ENCODE measurements at regions not wholly inside any gene's neighbourhood (a gene's known extent, or its start where the extent isn't known, plus 50 kb on each side); places are given as distances from the start of the nearest gene placed in this dataset.
A peak's percentile ranks its signal among the peaks of the same experiment; 100 is the strongest.

- Histone ChIP-seq H3K27me3 (ENCODE audit: control insufficient read depth in 1 of 2, insufficient read depth in 2 of 2, low read length in 1 of 2) (no peaks in the 10 kb centered on the region), H3K36me3 (ENCODE audit: control insufficient read depth in 1 of 2, insufficient read depth in 2 of 2, low read length in 1 of 2) (no peaks in the 10 kb centered on the region), H3K4me3 (ENCODE audit: low read length in 2 of 2) (peak overlapping the region; percentile 43 to 89), H3K4me1 (ENCODE audit: control insufficient read depth in 1 of 2, insufficient read depth in 2 of 2, low read length in 2 of 2) (peaks cover 0 to 8% of the 10 kb centered on the region in 2 donors), H3K9me3 (ENCODE audit: control insufficient read depth, low read length) (no peaks in the 10 kb centered on the region), H3K27ac (ENCODE audit: low read depth in 1 of 2, low read length in 2 of 2) (peak overlapping the region; percentile 77 to 87)
- 1 to 5% methylated on average over 8 of the region's 8 CpGs for WGBS, 2 donors
- intact Hi-C loops (cut with DNase I), result loop anchor here (1.0 to 5.0 kb wide), 6 partner anchors 49 to 194 kb away; no protein-coding TSS in a partner anchor
- peak; percentile 90 for ATAC-seq (ENCODE audit: low FRiP score)
- DNase-seq, result peak; percentile 70 to 84
Measured at GRCh38 chr18:34592961-34593382, 117.1 kb upstream of the DTNA start.

- DNase-seq (no peak), ATAC-seq (ENCODE audit: low FRiP score) (peak; percentile 39)
- Histone ChIP-seq H3K4me3 (ENCODE audit: low read length in 2 of 2) (peak overlapping the region; percentile 43 to 89), H3K4me1 (ENCODE audit: control insufficient read depth in 1 of 2, insufficient read depth in 2 of 2, low read length in 2 of 2) (peaks cover 0 to 8% of the 10 kb centered on the region in 2 donors), H3K27ac (ENCODE audit: low read depth in 1 of 2, low read length in 2 of 2) (peak overlapping the region in 1 of 2 donors; percentile 76), H3K9me3 (ENCODE audit: control insufficient read depth, low read length) (no peaks in the 10 kb centered on the region), H3K36me3 (ENCODE audit: control insufficient read depth in 1 of 2, insufficient read depth in 2 of 2, low read length in 1 of 2) (no peaks in the 10 kb centered on the region), H3K27me3 (ENCODE audit: control insufficient read depth in 1 of 2, insufficient read depth in 2 of 2, low read length in 1 of 2) (no peaks in the 10 kb centered on the region)
- 3 to 4% methylated on average over 1 of the region's 1 CpG for whole genome bisulfite sequencing, 2 donors
- intact Hi-C loops (cut with DNase I), result loop anchor here (5.0 kb wide), 4 partner anchors 48 to 193 kb away; no protein-coding TSS in a partner anchor
Measured at GRCh38 chr18:34594266-34594665, 115.8 kb upstream of the DTNA start.

GRCh38 chr18:34595690-34596089 lies 114.4 kb upstream of the DTNA start:
- H3K27ac ChIP-seq (ENCODE audit: low read depth in 1 of 2, low read length in 2 of 2), result peak overlapping the region in 1 of 2 donors; percentile 74
- no peaks in the 10 kb centered on the region for H3K36me3 ChIP-seq (ENCODE audit: control insufficient read depth in 1 of 2, insufficient read depth in 2 of 2, low read length in 1 of 2)
- intact Hi-C loops (cut with DNase I), result no loop called here

GRCh38 chr18:34598120-34598635 lies 111.9 kb upstream of the DTNA start:
- no peaks in the 10 kb centered on the region for H3K36me3 ChIP-seq (ENCODE audit: control insufficient read depth in 1 of 2, insufficient read depth in 2 of 2, low read length in 1 of 2)
- H3K27me3 ChIP-seq (ENCODE audit: control insufficient read depth in 1 of 2, insufficient read depth in 2 of 2, low read length in 1 of 2), result no peaks in the 10 kb centered on the region
- no peak for ATAC-seq (ENCODE audit: low FRiP score)
- H3K9me3 ChIP-seq (ENCODE audit: control insufficient read depth, low read length), result no peaks in the 10 kb centered on the region
- intact Hi-C loops (cut with DNase I), result no loop called here
- no peak overlapping the region for H3K4me3 ChIP-seq (ENCODE audit: low read length in 2 of 2)
- no peak overlapping the region for H3K27ac ChIP-seq (ENCODE audit: low read depth in 1 of 2, low read length in 2 of 2)
- H3K4me1 ChIP-seq (ENCODE audit: control insufficient read depth in 1 of 2, insufficient read depth in 2 of 2, low read length in 2 of 2), result peaks cover 5 to 8% of the 10 kb centered on the region in 2 donors
- no peak for DNase-seq
- WGBS, 2 donors, result 96 to 98% methylated on average over 4 of the region's 4 CpGs

More at GRCh38 chr18:34595690-34596089, 114.4 kb upstream of the DTNA start:
- H3K9me3 ChIP-seq (ENCODE audit: control insufficient read depth, low read length), result no peaks in the 10 kb centered on the region
- DNase-seq (no peak), ATAC-seq (ENCODE audit: low FRiP score) (no peak)
- H3K4me1 ChIP-seq (ENCODE audit: control insufficient read depth in 1 of 2, insufficient read depth in 2 of 2, low read length in 2 of 2), result peaks cover under 1 to 4% of the 10 kb centered on the region in 2 donors
- WGBS, 2 donors, result 40 to 48% methylated on average over 2 of the region's 2 CpGs
- no peak overlapping the region for H3K4me3 ChIP-seq (ENCODE audit: low read length in 2 of 2)
- no peaks in the 10 kb centered on the region for H3K27me3 ChIP-seq (ENCODE audit: control insufficient read depth in 1 of 2, insufficient read depth in 2 of 2, low read length in 1 of 2)

GRCh38 chr18:34600158-34600557 lies 109.9 kb upstream of the DTNA start:
- no peak for ATAC-seq (ENCODE audit: low FRiP score)
- no peak for DNase-seq
- Histone ChIP-seq H3K27ac (ENCODE audit: low read depth in 1 of 2, low read length in 2 of 2) (no peak overlapping the region), H3K36me3 (ENCODE audit: control insufficient read depth in 1 of 2, insufficient read depth in 2 of 2, low read length in 1 of 2) (no peaks in the 10 kb centered on the region), H3K9me3 (ENCODE audit: control insufficient read depth, low read length) (no peaks in the 10 kb centered on the region), H3K27me3 (ENCODE audit: control insufficient read depth in 1 of 2, insufficient read depth in 2 of 2, low read length in 1 of 2) (no peaks in the 10 kb centered on the region), H3K4me3 (ENCODE audit: low read length in 2 of 2) (no peak overlapping the region), H3K4me1 (ENCODE audit: control insufficient read depth in 1 of 2, insufficient read depth in 2 of 2, low read length in 2 of 2) (peaks cover 5 to 8% of the 10 kb centered on the region in 2 donors)
- intact Hi-C loops (cut with DNase I), result no loop called here

- ATAC-seq (ENCODE audit: low FRiP score), result no peak
- Histone ChIP-seq H3K36me3 (ENCODE audit: control insufficient read depth in 1 of 2, insufficient read depth in 2 of 2, low read length in 1 of 2) (no peaks in the 10 kb centered on the region), H3K4me1 (ENCODE audit: control insufficient read depth in 1 of 2, insufficient read depth in 2 of 2, low read length in 2 of 2) (peaks cover 6 to 7% of the 10 kb centered on the region in 2 donors), H3K27ac (ENCODE audit: low read depth in 1 of 2, low read length in 2 of 2) (no peak overlapping the region), H3K27me3 (ENCODE audit: control insufficient read depth in 1 of 2, insufficient read depth in 2 of 2, low read length in 1 of 2) (no peaks in the 10 kb centered on the region), H3K4me3 (ENCODE audit: low read length in 2 of 2) (no peak overlapping the region), H3K9me3 (ENCODE audit: control insufficient read depth, low read length) (no peaks in the 10 kb centered on the region)
- intact Hi-C loops (cut with DNase I), result no loop called here
- 56 to 62% methylated on average over 2 of the region's 2 CpGs for WGBS, 2 donors
- no peak for DNase-seq
Measured at GRCh38 chr18:34600874-34601656, 109.0 kb upstream of the DTNA start.

GRCh38 chr18:34604591-34604990 lies 105.5 kb upstream of the DTNA start:
- intact Hi-C loops (cut with DNase I), result no loop called here
- ATAC-seq (ENCODE audit: low FRiP score), result no peak

GRCh38 chr18:34606851-34607250 lies 103.2 kb upstream of the DTNA start:
- intact Hi-C loops (cut with DNase I), result loop anchor here in 1 of 2 donors (5.0 kb wide), 1 partner anchor 40 kb away; no protein-coding TSS in a partner anchor
- no peak for ATAC-seq (ENCODE audit: low FRiP score)
- Histone ChIP-seq H3K36me3 (ENCODE audit: control insufficient read depth in 1 of 2, insufficient read depth in 2 of 2, low read length in 1 of 2) (no peaks in the 10 kb centered on the region), H3K4me3 (ENCODE audit: low read length in 2 of 2) (no peak overlapping the region), H3K4me1 (ENCODE audit: control insufficient read depth in 1 of 2, insufficient read depth in 2 of 2, low read length in 2 of 2) (peaks cover 0 to 2% of the 10 kb centered on the region in 2 donors), H3K27ac (ENCODE audit: low read depth in 1 of 2, low read length in 2 of 2) (no peak overlapping the region), H3K27me3 (ENCODE audit: control insufficient read depth in 1 of 2, insufficient read depth in 2 of 2, low read length in 1 of 2) (no peaks in the 10 kb centered on the region), H3K9me3 (ENCODE audit: control insufficient read depth, low read length) (no peaks in the 10 kb centered on the region)
- no peak for DNase-seq
- 83 to 90% methylated on average over 3 of the region's 3 CpGs for WGBS, 2 donors

More at GRCh38 chr18:34604591-34604990, 105.5 kb upstream of the DTNA start:
- H3K4me1 ChIP-seq (ENCODE audit: control insufficient read depth in 1 of 2, insufficient read depth in 2 of 2, low read length in 2 of 2), result peaks cover 6 to 7% of the 10 kb centered on the region in 2 donors
- H3K27me3 ChIP-seq (ENCODE audit: control insufficient read depth in 1 of 2, insufficient read depth in 2 of 2, low read length in 1 of 2), result no peaks in the 10 kb centered on the region
- 81 to 91% methylated on average over 2 of the region's 2 CpGs for WGBS, 2 donors
- no peak overlapping the region for H3K4me3 ChIP-seq (ENCODE audit: low read length in 2 of 2)
- H3K27ac ChIP-seq (ENCODE audit: low read depth in 1 of 2, low read length in 2 of 2), result no peak overlapping the region
- DNase-seq, result no peak
- H3K36me3 ChIP-seq (ENCODE audit: control insufficient read depth in 1 of 2, insufficient read depth in 2 of 2, low read length in 1 of 2), result no peaks in the 10 kb centered on the region
- no peaks in the 10 kb centered on the region for H3K9me3 ChIP-seq (ENCODE audit: control insufficient read depth, low read length)

Data from aorta (tissue), 5 donors.